ENCODE measurements at regions not wholly inside any gene's neighbourhood (a gene's known extent, or its start where the extent isn't known, plus 50 kb on each side); places are given as distances from the start of the nearest gene placed in this dataset.

- Mint-ChIP-seq H3K4me1 (peaks cover 0 to 4% (median 0%) of the 10 kb centered on the region in 4 donors), H3K9me3 (peaks cover 0 to 2% (median 0%) of the 10 kb centered on the region in 7 donors), H3K27ac (no peak overlapping the region), H3K36me3 (no peaks in the 10 kb centered on the region), H3K4me3 (no peak overlapping the region), H3K27me3 (no peaks in the 10 kb centered on the region)
- no peaks in the 10 kb centered on the region for H3K36me3 ChIP-seq (ENCODE audit: control insufficient read depth, insufficient read depth, low read length)
- DNase-seq (no peak), ATAC-seq (ENCODE audit: low read depth in 2 of 2) (no peak)
- H3K4me3 ChIP-seq (ENCODE audit: low read depth, low read length): no peak overlapping the region
- peaks cover 0 to 2% of the 10 kb centered on the region in 2 experiments for H3K9me3 ChIP-seq (ENCODE audit: control insufficient read depth in 2 of 2, low read length in 2 of 2)
- no peak overlapping the region for H3K27ac ChIP-seq (ENCODE audit: insufficient read depth, low read length, poor library complexity, severe bottlenecking)
- no peaks in the 10 kb centered on the region for H3K27me3 ChIP-seq (ENCODE audit: control insufficient read depth, insufficient read depth, low read length)
- H3K4me1 ChIP-seq (ENCODE audit: control insufficient read depth, insufficient read depth, low read length, poor library complexity, severe bottlenecking): no peaks in the 10 kb centered on the region
Observed at GRCh38 chr2:8271461-8271860, 410.4 kb upstream of the ID2 start.

- Mint-ChIP-seq H3K27me3 (no peaks in the 10 kb centered on the region), H3K9me3 (peaks cover 0 to 2% (median 0%) of the 10 kb centered on the region in 7 donors), H3K36me3 (no peaks in the 10 kb centered on the region), H3K27ac (no peak overlapping the region), H3K4me3 (no peak overlapping the region), H3K4me1 (no peaks in the 10 kb centered on the region)
- ATAC-seq (ENCODE audit: low read depth in 2 of 2): no peak
- H3K36me3 ChIP-seq (ENCODE audit: control insufficient read depth, insufficient read depth, low read length): no peaks in the 10 kb centered on the region
- no peaks in the 10 kb centered on the region for H3K4me1 ChIP-seq (ENCODE audit: control insufficient read depth, insufficient read depth, low read length, poor library complexity, severe bottlenecking)
- H3K27me3 ChIP-seq (ENCODE audit: control insufficient read depth, insufficient read depth, low read length): no peaks in the 10 kb centered on the region
- no peak overlapping the region for H3K27ac ChIP-seq (ENCODE audit: insufficient read depth, low read length, poor library complexity, severe bottlenecking)
- no peak overlapping the region for H3K4me3 ChIP-seq (ENCODE audit: low read depth, low read length)
- peaks cover 0 to 2% of the 10 kb centered on the region in 2 experiments for H3K9me3 ChIP-seq (ENCODE audit: control insufficient read depth in 2 of 2, low read length in 2 of 2)
- DNase-seq: no peak
Observed at GRCh38 chr2:8276026-8276425, 405.8 kb upstream of the ID2 start.

GRCh38 chr2:8277921-8278571, 403.8 kb upstream of the ID2 start:
- Histone ChIP-seq H3K36me3 (ENCODE audit: control insufficient read depth, insufficient read depth, low read length) (no peaks in the 10 kb centered on the region), H3K4me1 (ENCODE audit: control insufficient read depth, insufficient read depth, low read length, poor library complexity, severe bottlenecking) (no peaks in the 10 kb centered on the region), H3K4me3 (ENCODE audit: low read depth, low read length) (no peak overlapping the region), H3K27me3 (ENCODE audit: control insufficient read depth, insufficient read depth, low read length) (no peaks in the 10 kb centered on the region), H3K9me3 (ENCODE audit: control insufficient read depth in 2 of 2, low read length in 2 of 2) (peaks cover 0 to 2% of the 10 kb centered on the region in 2 experiments), H3K27ac (ENCODE audit: insufficient read depth, low read length, poor library complexity, severe bottlenecking) (no peak overlapping the region)
- ATAC-seq (ENCODE audit: low read depth in 2 of 2): no peak
- Mint-ChIP-seq H3K27me3 (no peaks in the 10 kb centered on the region), H3K36me3 (no peaks in the 10 kb centered on the region), H3K4me3 (no peak overlapping the region), H3K27ac (no peak overlapping the region), H3K4me1 (peaks cover 0 to 6% (median 2%) of the 10 kb centered on the region in 4 donors), H3K9me3 (no peaks in the 10 kb centered on the region)
- DNase-seq: no peak

- Mint-ChIP-seq H3K4me3 (no peak overlapping the region), H3K36me3 (no peaks in the 10 kb centered on the region), H3K27me3 (no peaks in the 10 kb centered on the region), H3K4me1 (peaks cover 0 to 9% (median 3%) of the 10 kb centered on the region in 4 donors), H3K27ac (no peak overlapping the region), H3K9me3 (no peaks in the 10 kb centered on the region)
- DNase-seq (no peak), ATAC-seq (ENCODE audit: low read depth in 2 of 2) (no peak)
- Histone ChIP-seq H3K27ac (ENCODE audit: insufficient read depth, low read length, poor library complexity, severe bottlenecking) (no peak overlapping the region), H3K4me3 (ENCODE audit: low read depth, low read length) (no peak overlapping the region), H3K36me3 (ENCODE audit: control insufficient read depth, insufficient read depth, low read length) (no peaks in the 10 kb centered on the region), H3K4me1 (ENCODE audit: control insufficient read depth, insufficient read depth, low read length, poor library complexity, severe bottlenecking) (no peaks in the 10 kb centered on the region), H3K9me3 (ENCODE audit: control insufficient read depth in 2 of 2, low read length in 2 of 2) (peaks cover 0 to 2% of the 10 kb centered on the region in 2 experiments), H3K27me3 (ENCODE audit: control insufficient read depth, insufficient read depth, low read length) (no peaks in the 10 kb centered on the region)
Observed at GRCh38 chr2:8278709-8279354, 403.0 kb upstream of the ID2 start.

- Histone ChIP-seq H3K36me3 (ENCODE audit: control insufficient read depth, insufficient read depth, low read length) (no peaks in the 10 kb centered on the region), H3K27ac (ENCODE audit: insufficient read depth, low read length, poor library complexity, severe bottlenecking) (no peak overlapping the region), H3K4me1 (ENCODE audit: control insufficient read depth, insufficient read depth, low read length, poor library complexity, severe bottlenecking) (no peaks in the 10 kb centered on the region), H3K27me3 (ENCODE audit: control insufficient read depth, insufficient read depth, low read length) (no peaks in the 10 kb centered on the region), H3K4me3 (ENCODE audit: low read depth, low read length) (no peak overlapping the region), H3K9me3 (ENCODE audit: control insufficient read depth in 2 of 2, low read length in 2 of 2) (peaks cover 0 to 2% of the 10 kb centered on the region in 2 experiments)
- H3K27ac Mint-ChIP-seq: no peak overlapping the region
- no peaks in the 10 kb centered on the region for H3K36me3 Mint-ChIP-seq
- peak overlapping the region in 1 of 4 donors; percentile 4 for H3K4me3 Mint-ChIP-seq
- H3K9me3 Mint-ChIP-seq: no peaks in the 10 kb centered on the region
- ATAC-seq (ENCODE audit: low read depth in 2 of 2) (no peak), DNase-seq (no peak)
- no peaks in the 10 kb centered on the region for H3K27me3 Mint-ChIP-seq
- peaks cover 0 to 9% (median 5%) of the 10 kb centered on the region in 4 donors for H3K4me1 Mint-ChIP-seq
Observed at GRCh38 chr2:8279506-8279905, 402.4 kb upstream of the ID2 start.

GRCh38 chr2:8281234-8281633, 400.6 kb upstream of the ID2 start:
- H3K27me3 ChIP-seq (ENCODE audit: control insufficient read depth, insufficient read depth, low read length): no peaks in the 10 kb centered on the region
- H3K4me3 Mint-ChIP-seq: no peak overlapping the region

GRCh38 chr2:8281950-8282857, 399.7 kb upstream of the ID2 start:
- Histone ChIP-seq H3K9me3 (ENCODE audit: control insufficient read depth in 2 of 2, low read length in 2 of 2) (no peaks in the 10 kb centered on the region), H3K4me1 (ENCODE audit: control insufficient read depth, insufficient read depth, low read length, poor library complexity, severe bottlenecking) (no peaks in the 10 kb centered on the region), H3K27me3 (ENCODE audit: control insufficient read depth, insufficient read depth, low read length) (no peaks in the 10 kb centered on the region), H3K4me3 (ENCODE audit: low read depth, low read length) (no peak overlapping the region), H3K36me3 (ENCODE audit: control insufficient read depth, insufficient read depth, low read length) (no peaks in the 10 kb centered on the region), H3K27ac (ENCODE audit: insufficient read depth, low read length, poor library complexity, severe bottlenecking) (no peak overlapping the region)
- Mint-ChIP-seq H3K4me3 (no peak overlapping the region), H3K36me3 (no peaks in the 10 kb centered on the region), H3K27ac (peak overlapping the region in 2 of 3 donors; percentile 38 to 39), H3K27me3 (no peaks in the 10 kb centered on the region), H3K4me1 (peaks cover 3 to 9% (median 7%) of the 10 kb centered on the region in 4 donors), H3K9me3 (no peaks in the 10 kb centered on the region)
- DNase-seq: no peak
- no peak for ATAC-seq (ENCODE audit: low read depth in 2 of 2)

More at GRCh38 chr2:8281234-8281633, 400.6 kb upstream of the ID2 start:
- no peak for ATAC-seq (ENCODE audit: low read depth in 2 of 2)
- H3K27ac ChIP-seq (ENCODE audit: insufficient read depth, low read length, poor library complexity, severe bottlenecking): no peak overlapping the region
- Mint-ChIP-seq H3K36me3 (no peaks in the 10 kb centered on the region), H3K4me1 (peaks cover 2 to 9% (median 6%) of the 10 kb centered on the region in 4 donors), H3K27ac (no peak overlapping the region), H3K27me3 (no peaks in the 10 kb centered on the region), H3K9me3 (no peaks in the 10 kb centered on the region)
- H3K9me3 ChIP-seq (ENCODE audit: control insufficient read depth in 2 of 2, low read length in 2 of 2): peaks cover 0 to 2% of the 10 kb centered on the region in 2 experiments
- H3K4me3 ChIP-seq (ENCODE audit: low read depth, low read length): no peak overlapping the region
- H3K36me3 ChIP-seq (ENCODE audit: control insufficient read depth, insufficient read depth, low read length): no peaks in the 10 kb centered on the region
- H3K4me1 ChIP-seq (ENCODE audit: control insufficient read depth, insufficient read depth, low read length, poor library complexity, severe bottlenecking): no peaks in the 10 kb centered on the region
- no peak for DNase-seq
